ENCODE measurements at regions not wholly inside any gene's neighbourhood (a gene's known extent, or its start where the extent isn't known, plus 50 kb on each side); places are given as distances from the start of the nearest gene placed in this dataset.

DNA sequence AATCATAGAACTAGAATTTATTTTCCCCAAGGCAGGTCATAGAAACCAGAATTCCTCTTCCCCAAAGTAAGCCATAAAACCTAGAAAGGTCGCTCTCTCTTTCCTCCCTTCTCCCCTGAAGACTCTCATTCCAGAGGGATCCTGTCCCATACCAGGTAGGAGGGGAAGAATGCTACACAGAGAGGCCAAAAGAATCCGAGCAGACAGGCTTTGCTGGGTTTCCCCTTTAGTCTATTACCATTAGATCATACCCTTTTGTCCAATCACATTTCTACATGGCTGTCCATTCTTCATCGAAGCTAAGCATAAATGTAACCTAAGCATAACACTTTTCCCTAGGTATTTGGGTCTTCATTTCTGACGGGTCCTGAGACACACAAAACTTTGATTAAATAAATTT is 204.5 kb downstream of the SPTSSA start:
- DNase-seq (ENCODE audit: low read depth, low spot score), result no peak
- ChIA-PET POLR2A (no interaction called here), CTCF (no interaction called here), RAD21 (ENCODE audit: low non-redundant PET in 1 of 2, low total read pairs in 2 of 2, uncharacterized antibody in 2 of 2, unreplicated experiment in 2 of 2) (no interaction called here)
- no peaks in the 10 kb centered on the region for H3K4me1 ChIP-seq (ENCODE audit: control insufficient read depth in 1 of 2, insufficient read depth in 2 of 2, low read length in 2 of 2)
- no peak overlapping the region for H3K27ac ChIP-seq (ENCODE audit: low read depth, low read length)
- no peak overlapping the region for H3K9ac ChIP-seq (ENCODE audit: low read length)
- H2AFZ ChIP-seq (ENCODE audit: low read depth, low read length, poor library complexity, severe bottlenecking), result no peak overlapping the region
- no peaks in the 10 kb centered on the region for H3K79me2 ChIP-seq (ENCODE audit: insufficient read depth, low read length)
- no TSS peak for BruUV-seq (replicated peaks)
- H4K20me1 ChIP-seq (ENCODE audit: insufficient read depth), result no peaks in the 10 kb centered on the region
- intact Hi-C loops (cut with micrococcal nuclease), result no loop called here
- H3K9me3 ChIP-seq (ENCODE audit: control insufficient read depth in 1 of 2, insufficient read depth in 1 of 2, low read depth in 1 of 2, low read length in 2 of 2), result no peaks in the 10 kb centered on the region
- H3K4me3 ChIP-seq (replicated peaks in 1 of 2; ENCODE audit: low read depth in 1 of 2, low read length in 2 of 2), result no peak overlapping the region
- no peak for ATAC-seq
- H3K27me3 ChIP-seq (ENCODE audit: insufficient read depth, low read length), result peaks cover 31% of the 10 kb centered on the region
- no peaks in the 10 kb centered on the region for H3K36me3 ChIP-seq (ENCODE audit: control insufficient read depth in 1 of 2, insufficient read depth in 2 of 2, low read length in 2 of 2)
- no peak overlapping the region for H3K4me2 ChIP-seq (ENCODE audit: low read length)
- TF ChIP-seq SIN3A (IDR thresholded peaks at IDR 0.05; ENCODE audit: low read depth) (no peak), TCF7L2 (IDR thresholded peaks at IDR 0.05; ENCODE audit: borderline replicate concordance, extremely low read depth, insufficient read depth, insufficient read length) (no peak), EZH2 (IDR thresholded peaks at IDR 0.05) (no peak), POLR2A (IDR thresholded peaks at IDR 0.05; ENCODE audit: borderline replicate concordance, extremely low read depth, insufficient read depth, insufficient read length) (no peak), FOSL1 (IDR thresholded peaks at IDR 0.05; ENCODE audit: low read depth) (no peak), POLR2AphosphoS5 (IDR thresholded peaks at IDR 0.05; ENCODE audit: low read depth, low read length) (no peak), SRF (IDR thresholded peaks at IDR 0.05; ENCODE audit: low read depth) (no peak), SP1 (IDR thresholded peaks at IDR 0.05; ENCODE audit: low read depth) (no peak), JUND (IDR thresholded peaks at IDR 0.05) (no peak), REST (IDR thresholded peaks at IDR 0.05; ENCODE audit: low read depth) (no peak), ZFX (IDR thresholded peaks at IDR 0.05) (no peak), EGR1 (IDR thresholded peaks at IDR 0.05; ENCODE audit: low read depth) (no peak), ZNF274 (IDR thresholded peaks at IDR 0.05; ENCODE audit: low read depth, low read length) (no peak), ELF1 (IDR thresholded peaks at IDR 0.05; ENCODE audit: borderline replicate concordance, low read depth) (no peak), EZH2phosphoT487 (IDR thresholded peaks at IDR 0.05; ENCODE audit: borderline replicate concordance) (no peak), RAD21 (IDR thresholded peaks at IDR 0.05; ENCODE audit: low read depth) (no peak), CEBPB (IDR thresholded peaks at IDR 0.05; ENCODE audit: low read depth) (no peak)
- TF ChIP-seq, protein P1, sequence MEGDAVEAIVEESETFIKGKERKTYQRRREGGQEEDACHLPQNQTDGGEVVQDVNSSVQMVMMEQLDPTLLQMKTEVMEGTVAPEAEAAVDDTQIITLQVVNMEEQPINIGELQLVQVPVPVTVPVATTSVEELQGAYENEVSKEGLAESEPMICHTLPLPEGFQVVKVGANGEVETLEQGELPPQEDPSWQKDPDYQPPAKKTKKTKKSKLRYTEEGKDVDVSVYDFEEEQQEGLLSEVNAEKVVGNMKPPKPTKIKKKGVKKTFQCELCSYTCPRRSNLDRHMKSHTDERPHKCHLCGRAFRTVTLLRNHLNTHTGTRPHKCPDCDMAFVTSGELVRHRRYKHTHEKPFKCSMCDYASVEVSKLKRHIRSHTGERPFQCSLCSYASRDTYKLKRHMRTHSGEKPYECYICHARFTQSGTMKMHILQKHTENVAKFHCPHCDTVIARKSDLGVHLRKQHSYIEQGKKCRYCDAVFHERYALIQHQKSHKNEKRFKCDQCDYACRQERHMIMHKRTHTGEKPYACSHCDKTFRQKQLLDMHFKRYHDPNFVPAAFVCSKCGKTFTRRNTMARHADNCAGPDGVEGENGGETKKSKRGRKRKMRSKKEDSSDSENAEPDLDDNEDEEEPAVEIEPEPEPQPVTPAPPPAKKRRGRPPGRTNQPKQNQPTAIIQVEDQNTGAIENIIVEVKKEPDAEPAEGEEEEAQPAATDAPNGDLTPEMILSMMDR (IDR thresholded peaks at IDR 0.05 in 2 of 3, conservative IDR thresholded peaks at IDR 0.05 in 1 of 3; ENCODE audit: borderline replicate concordance in 1 of 3, insufficient read depth in 1 of 3, low read depth in 2 of 3, low read length in 2 of 3), result no peak
- TF ChIP-seq, protein P2, sequence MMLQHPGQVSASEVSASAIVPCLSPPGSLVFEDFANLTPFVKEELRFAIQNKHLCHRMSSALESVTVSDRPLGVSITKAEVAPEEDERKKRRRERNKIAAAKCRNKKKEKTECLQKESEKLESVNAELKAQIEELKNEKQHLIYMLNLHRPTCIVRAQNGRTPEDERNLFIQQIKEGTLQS (IDR thresholded peaks at IDR 0.05), result no peak
- no peaks in the 10 kb centered on the region for H3K9me2 ChIP-seq (ENCODE audit: insufficient read depth)

All from HCT116 (cell line).